ENCODE measurements at regions not wholly inside any gene's neighbourhood (a gene's known extent, or its start where the extent isn't known, plus 50 kb on each side); places are given as distances from the start of the nearest gene placed in this dataset.

DNA sequence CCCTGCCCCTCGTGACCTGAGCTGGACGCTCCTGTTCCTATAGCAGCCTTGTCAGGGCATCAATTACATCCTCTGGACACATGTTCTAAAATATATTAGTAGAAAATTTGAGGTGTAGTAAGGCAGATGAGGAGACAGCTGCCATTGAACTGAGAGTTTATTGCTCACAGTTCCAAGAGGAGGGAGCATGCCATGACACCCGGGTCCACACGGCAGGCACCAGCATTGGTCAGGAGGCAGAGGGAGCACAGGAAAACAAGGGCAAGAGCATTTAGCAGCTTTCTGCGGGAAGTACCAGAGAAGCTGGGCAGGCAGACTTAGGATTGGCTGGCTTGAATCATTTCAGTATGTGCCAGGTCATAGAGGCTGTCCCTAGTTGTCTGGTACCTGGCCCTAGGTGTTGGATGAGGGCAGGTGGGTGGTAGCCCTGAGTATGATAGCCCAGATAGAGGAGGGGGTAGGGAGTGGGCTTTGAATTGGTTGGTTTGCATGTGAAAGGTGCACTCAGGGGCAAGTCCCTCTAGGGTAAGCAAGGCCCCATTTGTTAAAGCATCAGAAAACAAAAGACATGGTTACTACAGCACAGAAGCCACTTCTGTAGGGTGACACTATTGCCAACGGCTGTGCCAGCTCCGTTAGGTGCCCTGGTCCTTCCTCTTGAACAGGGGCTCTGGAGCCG is 223.6 kb upstream of the RAB4A start:
- no peak overlapping the region for H3K27ac Mint-ChIP-seq
- H3K4me1 Mint-ChIP-seq (ENCODE audit: low read depth) = peaks cover 5% of the 10 kb centered on the region
- no peaks in the 10 kb centered on the region for H3K36me3 Mint-ChIP-seq (ENCODE audit: low read depth)
- peaks cover 4% of the 10 kb centered on the region for H3K9me3 Mint-ChIP-seq
- no peak for DNase-seq (ENCODE audit: low spot score)
- no peak overlapping the region for H3K4me3 Mint-ChIP-seq
- peaks cover 36% of the 10 kb centered on the region for H3K27me3 Mint-ChIP-seq (ENCODE audit: low read depth)

DNA sequence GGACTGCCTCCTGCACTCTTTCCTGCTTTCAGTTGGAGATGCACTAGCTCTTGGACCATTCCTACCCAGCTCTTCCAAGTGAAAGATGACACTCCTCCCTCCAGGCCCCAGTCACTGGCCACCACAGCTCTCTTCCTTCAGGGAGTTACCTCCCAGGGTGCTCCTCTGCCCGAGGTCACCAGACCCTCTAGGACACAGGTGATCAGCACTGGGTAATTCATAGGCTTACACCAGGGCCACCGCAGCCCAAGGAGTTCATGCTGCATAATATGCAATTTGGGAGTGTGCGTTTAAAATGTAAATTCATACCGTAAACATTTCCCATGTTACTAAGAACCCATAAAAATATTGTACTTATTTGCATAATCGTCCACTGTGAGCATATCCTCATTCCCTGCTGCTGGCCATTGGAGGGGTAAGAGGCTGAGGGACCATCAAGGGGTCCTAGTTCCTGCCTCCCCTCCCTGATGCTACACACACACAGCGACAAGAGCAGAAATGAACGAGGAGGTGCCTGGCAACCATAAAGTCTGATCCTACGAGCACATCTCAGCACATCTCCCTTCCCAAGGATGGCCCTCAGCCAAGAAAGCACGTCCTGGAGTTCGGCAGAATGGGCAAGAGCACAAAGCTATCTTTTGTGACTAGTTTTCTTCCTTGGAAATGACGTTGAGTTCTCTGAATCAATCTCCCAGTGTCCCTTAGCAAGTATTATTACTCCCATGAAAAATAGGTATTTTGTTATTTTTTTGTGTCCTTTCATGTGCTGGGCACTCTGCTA is 222.9 kb upstream of the RAB4A start:
- Mint-ChIP-seq H3K9me3 (peaks cover 4% of the 10 kb centered on the region), H3K27ac (no peak overlapping the region), H3K4me3 (no peak overlapping the region), H3K27me3 (ENCODE audit: low read depth) (peaks cover 35% of the 10 kb centered on the region), H3K4me1 (ENCODE audit: low read depth) (peaks cover 5% of the 10 kb centered on the region), H3K36me3 (ENCODE audit: low read depth) (no peaks in the 10 kb centered on the region)
- DNase-seq (ENCODE audit: low spot score) = no peak

DNA sequence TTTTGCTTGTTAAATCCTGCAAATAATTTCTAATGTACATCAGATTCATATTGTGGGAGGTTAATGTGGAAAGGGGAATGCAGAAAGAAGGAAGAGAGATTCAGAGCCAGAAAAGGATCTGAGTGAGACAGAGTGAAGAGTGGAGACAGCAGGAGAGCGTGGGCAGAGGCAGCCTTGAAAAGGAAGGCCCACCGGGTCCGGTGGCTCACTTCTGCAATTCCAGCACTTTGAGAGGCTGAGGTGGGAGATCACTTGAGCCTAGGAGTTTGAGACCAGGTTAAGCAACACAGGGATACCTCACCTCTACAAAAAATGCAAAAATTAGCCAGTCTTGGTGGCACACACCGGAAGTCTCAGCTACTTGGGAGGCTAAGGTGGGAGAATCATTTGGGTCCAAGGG is 222.0 kb upstream of the RAB4A start:
- H3K9me3 Mint-ChIP-seq = peaks cover 4% of the 10 kb centered on the region
- peaks cover 5% of the 10 kb centered on the region for H3K4me1 Mint-ChIP-seq (ENCODE audit: low read depth)
- no peak overlapping the region for H3K27ac Mint-ChIP-seq
- no peak overlapping the region for H3K4me3 Mint-ChIP-seq
- no peak for DNase-seq (ENCODE audit: low spot score)
- H3K27me3 Mint-ChIP-seq (ENCODE audit: low read depth) = peaks cover 35% of the 10 kb centered on the region
- no peaks in the 10 kb centered on the region for H3K36me3 Mint-ChIP-seq (ENCODE audit: low read depth)

DNA sequence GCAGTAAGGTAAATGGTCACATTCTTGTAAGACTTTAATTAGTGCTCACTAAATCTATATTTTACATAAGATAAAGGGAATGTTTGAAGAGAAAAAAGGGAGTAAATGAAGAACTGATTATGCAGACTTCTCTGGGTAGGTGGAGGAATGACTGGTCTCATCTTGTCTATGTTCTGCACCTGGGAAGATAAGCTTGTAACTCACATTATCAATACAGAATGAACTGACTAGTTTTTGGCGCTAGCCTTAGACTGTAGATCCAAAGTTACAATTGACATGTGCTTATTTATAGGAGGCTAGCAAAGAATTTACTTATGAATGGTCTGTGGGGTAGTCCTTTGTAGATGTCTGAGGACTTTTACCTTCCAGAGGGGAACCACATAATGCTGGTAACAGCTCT is 214.9 kb upstream of the RAB4A start:
- Mint-ChIP-seq H3K4me3 (no peak overlapping the region), H3K9me3 (peaks cover 4% of the 10 kb centered on the region), H3K27me3 (ENCODE audit: low read depth) (peaks cover 26% of the 10 kb centered on the region)

DNA sequence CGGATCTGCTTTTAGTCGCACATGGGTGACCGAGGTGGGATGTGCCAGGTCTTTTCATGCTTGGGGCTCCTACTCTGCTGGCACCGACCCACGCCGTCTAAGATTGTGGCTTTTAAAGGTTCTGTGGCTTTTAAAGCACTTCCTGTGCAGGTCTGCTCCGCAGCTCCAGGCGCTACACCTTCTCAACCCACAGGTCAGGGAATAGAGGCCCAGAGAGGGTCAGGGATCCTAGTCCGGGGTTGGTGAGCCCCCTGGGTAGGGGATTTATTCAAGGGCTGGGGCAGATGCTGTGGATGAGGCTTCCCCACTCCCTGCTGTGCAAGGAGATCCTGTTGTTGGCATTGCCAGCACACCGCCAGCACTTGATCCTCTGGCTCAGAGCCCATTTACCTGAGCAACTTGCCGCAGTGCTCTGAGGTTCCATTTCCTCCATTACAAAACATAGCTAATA is 212.8 kb upstream of the RAB4A start:
- Mint-ChIP-seq H3K27ac (no peak overlapping the region), H3K36me3 (ENCODE audit: low read depth) (no peaks in the 10 kb centered on the region), H3K27me3 (ENCODE audit: low read depth) (peaks cover 21% of the 10 kb centered on the region), H3K4me3 (no peak overlapping the region), H3K4me1 (ENCODE audit: low read depth) (peaks cover 11% of the 10 kb centered on the region), H3K9me3 (no peaks in the 10 kb centered on the region)
- no peak for DNase-seq (ENCODE audit: low spot score)

More for the DNA sequence above, 214.9 kb upstream of the RAB4A start:
- peaks cover 16% of the 10 kb centered on the region for H3K4me1 Mint-ChIP-seq (ENCODE audit: low read depth)
- no peaks in the 10 kb centered on the region for H3K36me3 Mint-ChIP-seq (ENCODE audit: low read depth)
- no peak for DNase-seq (ENCODE audit: low spot score)
- H3K27ac Mint-ChIP-seq = no peak overlapping the region

DNA sequence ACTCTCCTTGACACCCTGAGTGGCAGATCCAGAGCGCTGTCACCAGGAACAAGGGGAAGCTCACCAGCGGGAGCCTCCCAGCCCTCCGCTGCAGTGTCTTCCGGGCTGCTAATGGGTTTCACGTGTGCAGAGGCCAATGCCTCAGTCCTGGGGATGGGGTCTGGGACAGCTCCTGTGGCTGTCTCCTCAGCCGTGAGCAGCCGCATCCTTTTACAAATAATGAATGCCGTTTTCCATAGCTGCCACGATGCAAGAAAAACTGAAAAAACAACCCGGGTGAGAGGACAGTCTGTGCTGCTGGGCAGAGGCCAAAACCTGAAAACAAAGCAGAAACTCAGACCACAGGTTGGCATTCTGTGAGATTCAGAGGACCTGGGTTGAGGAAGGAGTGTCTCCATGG is 212.2 kb upstream of the RAB4A start:
- Mint-ChIP-seq H3K27me3 (ENCODE audit: low read depth) (peaks cover 19% of the 10 kb centered on the region), H3K9me3 (no peaks in the 10 kb centered on the region), H3K4me3 (no peak overlapping the region), H3K4me1 (ENCODE audit: low read depth) (peaks cover 11% of the 10 kb centered on the region), H3K36me3 (ENCODE audit: low read depth) (no peaks in the 10 kb centered on the region), H3K27ac (no peak overlapping the region)
- no peak for DNase-seq (ENCODE audit: low spot score)

DNA sequence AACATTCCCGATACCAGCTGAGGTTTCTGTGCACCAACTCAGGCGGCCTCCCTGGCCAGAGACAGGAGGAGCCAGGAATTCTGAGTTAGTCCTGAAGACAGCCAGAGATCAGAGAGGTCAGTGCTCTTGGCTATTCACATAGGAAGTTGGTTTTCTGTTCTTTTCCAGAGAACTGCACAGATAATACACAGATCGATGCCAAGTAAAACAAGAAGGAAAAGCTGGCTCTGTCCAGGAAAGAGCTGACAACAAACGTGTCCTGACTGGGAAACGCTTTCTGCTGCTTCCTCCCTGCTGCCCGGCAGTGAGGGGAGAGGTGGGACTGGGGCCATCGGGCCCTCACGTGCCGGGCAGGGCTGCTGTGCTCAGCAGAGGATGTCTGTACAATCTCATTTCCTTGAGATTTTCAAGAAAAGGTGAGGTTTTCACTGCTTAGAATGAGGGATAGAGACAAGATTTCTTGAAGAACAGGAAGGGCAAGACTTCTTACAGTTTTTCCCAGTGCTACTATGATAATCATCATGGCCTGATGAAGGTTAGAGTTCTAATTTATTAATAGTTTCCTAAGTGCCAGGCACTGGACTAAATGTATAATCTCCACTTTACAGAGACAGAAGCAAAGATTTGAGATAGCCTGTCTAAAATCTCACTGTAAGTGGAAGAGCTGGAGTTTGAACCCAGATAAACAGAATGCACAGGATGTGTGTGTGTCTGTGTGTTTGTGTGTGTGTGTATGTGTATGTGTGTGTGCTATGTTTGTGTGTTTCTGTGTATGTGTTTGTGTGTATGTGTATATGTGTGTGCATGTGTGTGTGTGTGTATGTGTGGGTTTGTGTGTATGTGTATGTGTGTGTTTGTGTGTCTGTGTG is 211.0 kb upstream of the RAB4A start:
- H3K27ac Mint-ChIP-seq = no peak overlapping the region
- H3K9me3 Mint-ChIP-seq = no peaks in the 10 kb centered on the region
- H3K4me1 Mint-ChIP-seq (ENCODE audit: low read depth) = peaks cover 11% of the 10 kb centered on the region
- peaks cover 20% of the 10 kb centered on the region for H3K27me3 Mint-ChIP-seq (ENCODE audit: low read depth)
- H3K36me3 Mint-ChIP-seq (ENCODE audit: low read depth) = no peaks in the 10 kb centered on the region
- no peak for DNase-seq (ENCODE audit: low spot score)
- H3K4me3 Mint-ChIP-seq = no peak overlapping the region

DNA sequence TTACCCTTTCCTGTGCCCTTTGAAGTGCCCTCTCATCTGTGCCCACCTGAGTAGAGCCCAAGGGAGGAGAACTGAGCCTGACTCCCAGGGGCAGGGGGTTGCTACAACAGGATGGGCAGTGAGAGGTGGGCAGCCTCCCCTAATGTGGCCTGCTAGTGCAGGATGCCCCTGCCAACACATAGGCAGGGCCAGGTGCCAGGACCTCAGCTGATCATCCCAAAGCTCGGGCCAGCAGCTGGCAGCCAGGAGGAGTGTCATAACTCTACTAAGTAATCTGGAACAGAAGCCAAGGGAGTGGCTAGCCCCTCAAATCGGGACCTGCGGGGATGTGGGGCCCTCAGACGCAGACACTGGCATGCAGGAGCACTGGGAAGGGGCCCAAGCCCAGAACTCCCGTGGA is 208.8 kb upstream of the RAB4A start:
- H3K27me3 Mint-ChIP-seq (ENCODE audit: low read depth) = peaks cover 12% of the 10 kb centered on the region
- no peak overlapping the region for H3K4me3 Mint-ChIP-seq
- H3K36me3 Mint-ChIP-seq (ENCODE audit: low read depth) = no peaks in the 10 kb centered on the region
- H3K9me3 Mint-ChIP-seq = no peaks in the 10 kb centered on the region
- H3K27ac Mint-ChIP-seq = no peak overlapping the region
- DNase-seq (ENCODE audit: low spot score) = no peak
- H3K4me1 Mint-ChIP-seq (ENCODE audit: low read depth) = peaks cover 11% of the 10 kb centered on the region

DNA sequence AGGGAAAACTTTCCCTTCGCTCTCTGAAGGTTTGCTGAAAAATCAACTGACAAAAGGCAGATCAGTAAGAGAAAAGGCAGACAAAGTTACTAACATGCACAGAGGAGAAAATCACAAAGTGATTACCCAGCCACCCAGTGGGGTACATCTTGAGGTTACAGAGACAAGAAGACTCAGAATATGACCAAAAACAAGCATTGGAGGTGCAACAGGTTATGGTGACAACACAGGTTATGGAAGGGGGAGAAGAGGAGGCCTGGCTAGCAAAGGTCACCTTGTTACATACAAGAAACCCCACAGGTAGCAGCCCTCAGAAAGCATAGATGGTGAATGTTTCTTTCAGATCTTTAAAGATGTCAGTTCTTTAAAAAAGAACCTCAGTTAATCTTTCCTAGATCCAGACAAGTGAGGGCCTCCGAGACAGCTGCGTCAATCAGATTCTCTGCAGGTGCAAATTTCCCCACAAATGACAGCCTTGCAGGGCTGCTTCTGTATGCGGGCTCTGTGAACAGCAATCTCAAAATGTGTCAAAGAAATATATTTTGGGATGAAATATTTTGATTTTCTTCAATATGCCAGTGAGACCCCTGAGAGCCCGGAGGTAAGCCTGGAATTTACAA is 207.6 kb upstream of the RAB4A start:
- no peaks in the 10 kb centered on the region for H3K36me3 Mint-ChIP-seq (ENCODE audit: low read depth)

DNA sequence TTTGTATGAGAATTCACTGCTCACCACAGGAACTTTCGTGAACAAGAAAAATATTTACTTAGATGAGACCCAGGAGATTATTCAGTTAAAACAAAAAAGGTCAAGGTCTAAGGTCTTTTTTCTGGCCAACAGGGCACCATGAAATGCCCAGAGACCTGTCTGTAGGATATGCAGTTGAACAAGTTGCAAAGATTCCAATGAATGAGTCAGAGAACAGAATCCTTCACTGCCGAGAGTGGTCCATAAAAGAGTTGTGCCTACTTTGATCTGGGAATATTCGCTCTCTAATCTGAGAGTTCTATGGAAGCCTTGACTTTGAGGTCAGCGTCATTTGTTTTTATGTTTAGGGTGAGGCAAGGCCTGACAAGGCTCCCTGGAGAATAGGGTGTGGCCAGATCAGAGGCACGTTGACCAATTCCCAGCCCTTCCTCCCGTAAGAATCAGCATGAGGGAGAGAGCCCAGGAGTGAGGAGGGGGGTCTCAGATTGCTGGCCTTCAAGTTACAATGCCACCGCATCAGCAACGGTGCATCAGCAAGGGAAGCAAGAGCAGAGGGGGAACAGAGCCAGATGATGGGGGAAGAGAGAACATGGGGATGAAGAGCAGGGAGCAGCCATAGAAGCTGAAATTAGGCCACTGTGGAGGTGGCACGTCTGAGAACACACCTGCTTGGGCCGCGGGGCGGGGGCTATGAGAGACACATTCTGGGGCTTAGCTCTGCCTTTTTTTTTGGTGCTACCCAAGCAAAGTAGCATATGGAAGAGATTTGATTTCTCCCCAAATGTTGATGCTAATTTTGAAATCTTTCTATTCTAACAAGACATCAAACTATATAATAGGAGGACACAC is 206.4 kb upstream of the RAB4A start:
- Mint-ChIP-seq H3K27ac (no peak overlapping the region), H3K27me3 (ENCODE audit: low read depth) (peaks cover 5% of the 10 kb centered on the region), H3K4me3 (no peak overlapping the region), H3K9me3 (no peaks in the 10 kb centered on the region), H3K36me3 (ENCODE audit: low read depth) (no peaks in the 10 kb centered on the region), H3K4me1 (ENCODE audit: low read depth) (peaks cover 11% of the 10 kb centered on the region)
- no peak for DNase-seq (ENCODE audit: low spot score)

More for the DNA sequence above, 207.6 kb upstream of the RAB4A start:
- peaks cover 10% of the 10 kb centered on the region for H3K4me1 Mint-ChIP-seq (ENCODE audit: low read depth)
- no peaks in the 10 kb centered on the region for H3K9me3 Mint-ChIP-seq
- no peak overlapping the region for H3K4me3 Mint-ChIP-seq
- no peak overlapping the region for H3K27ac Mint-ChIP-seq
- peaks cover 12% of the 10 kb centered on the region for H3K27me3 Mint-ChIP-seq (ENCODE audit: low read depth)
- DNase-seq (ENCODE audit: low spot score) = no peak

DNA sequence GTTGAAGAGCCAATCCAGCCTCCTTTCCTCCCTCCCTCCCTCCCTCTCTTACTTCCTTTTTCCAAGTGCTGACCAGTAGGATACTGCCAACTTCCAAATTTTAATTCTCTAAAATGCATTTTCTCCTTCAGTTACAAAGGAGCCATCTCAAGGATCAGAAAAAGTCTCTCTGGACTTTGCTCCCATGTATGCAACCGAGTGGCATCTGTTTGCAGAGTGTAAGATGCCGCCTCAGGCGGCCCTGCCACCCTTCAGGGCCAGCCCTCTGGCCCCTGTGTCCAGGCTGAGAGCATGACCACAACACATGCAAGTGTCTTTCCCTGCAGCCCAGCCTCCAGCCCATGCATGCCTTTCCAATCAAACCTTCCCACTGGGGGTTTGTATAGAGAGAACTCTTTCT is 205.3 kb upstream of the RAB4A start:
- no peaks in the 10 kb centered on the region for H3K36me3 Mint-ChIP-seq (ENCODE audit: low read depth)
- H3K4me1 Mint-ChIP-seq (ENCODE audit: low read depth) = peaks cover 8% of the 10 kb centered on the region
- no peak overlapping the region for H3K4me3 Mint-ChIP-seq
- H3K27me3 Mint-ChIP-seq (ENCODE audit: low read depth) = peaks cover 4% of the 10 kb centered on the region
- DNase-seq (ENCODE audit: low spot score) = no peak
- H3K27ac Mint-ChIP-seq = no peak overlapping the region
- H3K9me3 Mint-ChIP-seq = no peaks in the 10 kb centered on the region

DNA sequence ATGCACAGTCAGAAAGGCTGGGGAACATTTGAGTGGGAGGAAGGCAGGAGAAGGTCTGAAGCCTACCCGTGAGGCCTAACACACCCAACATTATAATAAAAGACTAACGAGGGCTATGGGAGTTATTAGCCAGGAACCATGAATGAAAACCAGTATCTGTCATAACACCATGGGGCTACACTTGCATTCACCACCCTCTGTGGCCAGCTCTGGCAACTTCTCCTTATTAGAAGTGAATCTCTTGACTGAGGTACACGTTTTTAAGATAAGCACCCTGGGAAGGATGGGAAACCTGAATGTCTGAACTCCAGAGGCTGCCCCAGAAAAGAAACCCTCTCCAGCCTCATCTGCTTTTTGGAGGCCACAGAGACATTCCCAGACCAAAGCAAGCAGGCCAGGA is 204.3 kb upstream of the RAB4A start:
- no peaks in the 10 kb centered on the region for H3K36me3 Mint-ChIP-seq (ENCODE audit: low read depth)
- H3K27me3 Mint-ChIP-seq (ENCODE audit: low read depth) = peaks cover 2% of the 10 kb centered on the region
- DNase-seq (ENCODE audit: low spot score) = no peak
- H3K9me3 Mint-ChIP-seq = no peaks in the 10 kb centered on the region
- H3K4me3 Mint-ChIP-seq = no peak overlapping the region
- H3K4me1 Mint-ChIP-seq (ENCODE audit: low read depth) = peaks cover 8% of the 10 kb centered on the region
- H3K27ac Mint-ChIP-seq = no peak overlapping the region

DNA sequence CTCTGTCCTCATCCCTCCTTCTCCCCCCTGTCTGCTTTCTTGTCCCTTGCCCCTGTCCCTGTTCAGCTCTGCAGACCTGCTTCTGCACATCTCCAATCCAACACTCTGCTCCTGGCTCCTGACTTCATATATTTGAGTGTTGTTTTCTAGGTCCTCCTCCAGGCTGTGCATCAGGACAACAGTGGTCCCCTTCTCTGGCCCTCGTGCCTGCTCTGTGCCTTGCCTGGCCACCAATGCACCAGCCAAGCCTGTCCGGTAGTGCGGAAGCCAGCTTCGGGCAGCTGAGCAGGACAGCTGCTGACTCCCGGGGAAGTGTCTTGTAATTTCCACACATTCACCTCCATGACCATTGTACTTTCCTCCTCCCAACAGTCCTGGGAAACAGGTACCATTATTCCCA is 203.4 kb upstream of the RAB4A start:
- peaks cover 8% of the 10 kb centered on the region for H3K4me1 Mint-ChIP-seq (ENCODE audit: low read depth)
- H3K9me3 Mint-ChIP-seq = no peaks in the 10 kb centered on the region
- no peak for DNase-seq (ENCODE audit: low spot score)
- H3K27ac Mint-ChIP-seq = no peak overlapping the region
- H3K4me3 Mint-ChIP-seq = no peak overlapping the region
- peaks cover 2% of the 10 kb centered on the region for H3K27me3 Mint-ChIP-seq (ENCODE audit: low read depth)
- H3K36me3 Mint-ChIP-seq (ENCODE audit: low read depth) = no peaks in the 10 kb centered on the region
